ENCODE measurements at regions not wholly inside any gene's neighbourhood (a gene's known extent, or its start where the extent isn't known, plus 50 kb on each side); places are given as distances from the start of the nearest gene placed in this dataset.

- TF ChIP-seq GABPA (IDR thresholded peaks at IDR 0.05; ENCODE audit: low read depth) (no peak), CTCF (IDR thresholded peaks at IDR 0.05) (no peak), POLR2AphosphoS5 (IDR thresholded peaks at IDR 0.05; ENCODE audit: low read depth, low read length) (no peak), EP300 (IDR thresholded peaks at IDR 0.05; ENCODE audit: borderline replicate concordance in 1 of 2, low read depth in 1 of 2, low read length in 1 of 2) (no peak), ZBTB33 (IDR thresholded peaks at IDR 0.05; ENCODE audit: borderline replicate concordance, low read depth) (no peak)
Measured at GRCh38 chr4:120636120-120636630, 286.4 kb downstream of the PRDM5 start.
